Globus pallidus (tissue), 1 donor: ENCODE measurements at regions not wholly inside any gene's neighbourhood (a gene's known extent, or its start where the extent isn't known, plus 50 kb on each side); places are given as distances from the start of the nearest gene placed in this dataset.

Source experiments
- DNase-seq: peaks from one replicate; pipeline ENCODE4 v3.0.0-alpha.2; 2015; ENCODE audit warnings: low spot score

- no peak for DNase-seq
These were observed 77.6 kb upstream of the TMEM260 start for GRCh38 chr14:56501909-56502530.

DNA sequence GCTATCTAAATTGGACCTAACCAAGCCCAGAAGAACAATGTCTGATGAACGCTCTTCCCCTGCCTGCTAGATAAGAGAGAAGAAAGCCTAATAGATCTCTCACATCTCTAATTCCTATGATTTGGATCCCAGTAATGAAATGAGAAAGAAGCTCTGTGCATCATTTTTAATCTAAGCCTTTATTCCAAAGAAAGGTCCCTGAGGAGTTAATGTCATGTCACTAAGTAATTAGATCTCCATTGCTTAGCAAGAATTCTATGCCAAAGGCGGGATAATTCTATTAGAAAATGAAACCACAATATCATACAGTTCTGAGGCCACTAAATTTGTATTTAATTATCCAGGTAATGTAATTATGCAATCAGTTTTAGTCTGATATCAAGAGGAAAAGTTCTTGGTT is 74.2 kb upstream of the TMEM260 start:
- no peak for DNase-seq

DNA sequence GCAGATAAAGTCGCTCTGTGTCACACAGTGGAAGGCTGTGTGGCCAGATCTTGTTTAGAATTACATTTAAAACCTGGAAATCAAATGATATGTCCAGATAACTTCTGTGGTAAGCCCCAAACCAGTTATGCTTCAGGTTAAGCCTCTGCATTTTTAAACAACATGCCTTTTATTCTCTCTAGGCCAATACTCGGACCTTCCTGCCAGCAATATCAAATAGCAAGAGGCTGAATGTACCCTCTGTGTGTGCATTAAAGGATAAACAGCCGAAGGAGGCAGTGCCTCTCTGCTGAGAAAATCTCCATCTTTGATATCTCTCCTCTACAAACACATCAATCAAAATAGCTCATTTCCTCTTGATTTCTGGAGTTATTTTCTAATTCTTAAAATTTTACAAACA is 67.1 kb upstream of the TMEM260 start:
- no peak for DNase-seq

GRCh38 chr14:56514663-56515371 is 64.8 kb upstream of the TMEM260 start:
- no peak for DNase-seq

DNA sequence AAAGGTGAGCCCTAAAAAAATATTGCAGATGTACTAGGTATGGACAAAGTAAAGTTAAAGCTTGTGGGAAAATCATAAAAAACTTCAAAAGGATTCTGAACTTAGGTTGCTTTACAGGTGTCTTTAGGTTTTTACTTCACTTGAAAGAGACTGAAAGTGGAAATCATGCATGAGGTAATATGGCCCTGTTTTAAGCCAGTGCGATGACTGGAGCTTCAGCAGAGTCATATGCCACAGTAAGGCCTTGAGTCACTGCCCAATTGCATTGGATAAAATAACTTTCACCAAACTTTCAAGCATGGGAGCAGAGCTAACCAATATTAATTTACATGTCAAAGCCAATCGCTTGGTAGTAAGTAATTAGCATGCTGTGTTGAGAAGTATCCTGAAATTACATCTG is 63.9 kb upstream of the TMEM260 start:
- no peak for DNase-seq

DNA sequence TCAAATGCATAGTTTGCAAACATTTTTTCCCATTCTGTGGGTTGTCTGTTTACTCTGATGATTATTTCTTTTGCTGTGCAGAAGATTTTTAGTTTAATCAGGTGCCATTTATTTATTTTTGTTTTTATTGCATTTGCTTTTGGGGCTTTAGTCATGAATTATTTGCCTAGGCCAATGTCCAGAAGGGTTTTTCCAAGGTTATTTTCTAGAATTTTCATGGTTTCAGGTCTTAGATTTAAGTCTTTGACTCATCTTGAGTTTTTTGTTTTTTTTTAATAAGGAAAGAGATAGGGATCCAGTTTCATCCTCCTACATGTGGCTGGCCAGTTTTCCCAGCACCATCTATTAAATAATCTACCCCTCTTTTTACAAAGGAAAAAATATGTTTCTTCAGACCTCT is 57.2 kb upstream of the TMEM260 start:
- DNase-seq, result no peak

GRCh38 chr14:56524971-56525677 is 54.5 kb upstream of the TMEM260 start:
- DNase-seq, result no peak

GRCh38 chr14:56528927-56529326 is 50.7 kb upstream of the TMEM260 start:
- no peak for DNase-seq
